ENCODE measurements at regions not wholly inside any gene's neighbourhood (a gene's known extent, or its start where the extent isn't known, plus 50 kb on each side); places are given as distances from the start of the nearest gene placed in this dataset.

- Histone ChIP-seq H2BK20ac (ENCODE audit: low read depth, low read length, poor library complexity, severe bottlenecking) (no peak overlapping the region), H3K14ac (ENCODE audit: insufficient read depth, low read length) (no peak overlapping the region), H3T11ph (ENCODE audit: low read length) (no peak overlapping the region), H2AFZ (ENCODE audit: low read length) (no peak overlapping the region), H2BK15ac (ENCODE audit: low read depth, low read length) (no peak overlapping the region), H3K56ac (ENCODE audit: insufficient read length, low read depth, low read length) (no peak overlapping the region), H4K20me1 (ENCODE audit: control insufficient read depth, insufficient read depth, insufficient read length) (no peaks in the 10 kb centered on the region), H4K91ac (ENCODE audit: insufficient read length, low read depth, low read length) (no peak overlapping the region), H3K27ac (ENCODE audit: insufficient read length, low read depth, low read length) (no peak overlapping the region), H3K4me1 (ENCODE audit: insufficient read depth, low read length) (no peaks in the 10 kb centered on the region), H2AK5ac (ENCODE audit: insufficient read length, low read length) (no peak overlapping the region), H3K27me3 (ENCODE audit: insufficient read depth, low read length) (no peaks in the 10 kb centered on the region), H2BK120ac (ENCODE audit: low read depth, low read length, poor library complexity, severe bottlenecking) (no peak overlapping the region), H3K4ac (ENCODE audit: low read depth, low read length) (no peak overlapping the region), H3K79me1 (ENCODE audit: insufficient read depth, low read depth, low read length, poor library complexity, severe bottlenecking) (peaks cover 3% of the 10 kb centered on the region), H3K9ac (ENCODE audit: extremely low read depth, insufficient read length, low read length) (no peak overlapping the region), H3K9me3 (ENCODE audit: control insufficient read depth, low read depth, low read length) (no peaks in the 10 kb centered on the region), H3K79me2 (ENCODE audit: insufficient read depth, low read length) (no peaks in the 10 kb centered on the region), H4K5ac (ENCODE audit: insufficient read length, low read depth, low read length) (no peak overlapping the region), H4K8ac (replicated peaks; ENCODE audit: insufficient read length, low read depth, low read length) (no peak overlapping the region), H3K18ac (ENCODE audit: insufficient read length, low read depth, low read length) (no peak overlapping the region), H3K4me2 (ENCODE audit: insufficient read depth, insufficient read length, low read length) (no peak overlapping the region), H3K23me2 (ENCODE audit: insufficient read length, low read depth, low read length, poor library complexity, severe bottlenecking) (no peaks in the 10 kb centered on the region), H2BK5ac (ENCODE audit: insufficient read length, low read length) (no peak overlapping the region), H3K23ac (ENCODE audit: insufficient read length, low read depth, low read length) (no peak overlapping the region), H2BK12ac (ENCODE audit: insufficient read length, low read depth, low read length) (no peak overlapping the region)
- Mint-ChIP-seq H3K27me3 (ENCODE audit: low read depth) (no peaks in the 10 kb centered on the region), H3K9me3 (no peaks in the 10 kb centered on the region; a peak in 2 of 5 replicates), H3K27ac (no peak overlapping the region), H3K36me3 (ENCODE audit: insufficient read depth in 1 of 3, low read depth in 3 of 3) (peaks cover 3 to 6% (median 4%) of the 10 kb centered on the region in 3 experiments; a peak in 4 of 7 replicates), H3K4me1 (peaks cover 12 to 13% of the 10 kb centered on the region in 2 experiments), H3K4me3 (no peak overlapping the region)
- TF ChIP-seq CTCF (conservative IDR thresholded peaks at IDR 0.05), result no peak
- DNase-seq, result no peak
- WGBS (ENCODE audit: extremely low coverage, insufficient read length, low lambda C conversion rate), result no CpG with 5 or more reads among the region's 4 CpGs
Measured at GRCh38 chr2:155961641-155962040, 370.9 kb downstream of the NR4A2 start.

All from H9 (cell line).